Endothelial cell of umbilical vein (primary cell): ENCODE measurements at regions not wholly inside any gene's neighbourhood (a gene's known extent, or its start where the extent isn't known, plus 50 kb on each side); places are given as distances from the start of the nearest gene placed in this dataset.

ENCODE experiments used
- BruUV-seq: library from RNA; stranded (reverse); fragments of 400-500 nt; replicated peaks from 2 replicates; lab custom pipeline; 2021; lab: Mats Ljungman, UMichigan
- CTCF ChIA-PET: fragments of 300-600, 350-600 bp; sonication (Branson Sonifier 250); formaldehyde crosslinking; loops from one replicate; lab custom pipeline; 2021; ENCODE audit warnings: antibody characterized with exemption, inconsistent platforms; lab: Charles Lee
- POLR2A ChIA-PET: fragments of 300-600, 350-600 bp; sonication (Branson Sonifier 250); formaldehyde crosslinking; loops from one replicate; lab custom pipeline; 2021; ENCODE audit warnings: antibody characterized with exemption, inconsistent platforms; lab: Charles Lee
- DNase-seq: peaks from one replicate; pipeline ENCODE4 v3.0.0-alpha.2; 2011; ENCODE audit warnings: low read depth, low spot score
- FAIRE-seq: peaks from 2 replicates; lab custom pipeline; 2011; peaks lifted over from hg19 to GRCh38; lab: Jason Lieb, UNC
- H2AFZ ChIP-seq: 2 replicates; pipeline ENCODE4 v1.6.0; 2012; ENCODE audit warnings: low read depth, low read length, control low read depth, inconsistent platforms
- H3K27ac ChIP-seq: 2 replicates; pipeline ENCODE4 v1.5.1; 2011; ENCODE audit warnings: low read depth, mild to moderate bottlenecking, control low read depth, low read length, moderate library complexity; ENCODE audit not compliant: insufficient read depth
- H3K27me3 ChIP-seq, 2 experiments: 2 replicates each; pipeline versions ENCODE4 v1.6.0 to v1.6.1; 2011; ENCODE audit warnings: low read length in 2 of 2, mixed read lengths in 1 of 2; ENCODE audit not compliant: control insufficient read depth in 2 of 2, insufficient read depth in 2 of 2
- H3K36me3 ChIP-seq, 2 experiments: 2 replicates in 1 of 2; 3 replicates in 1 of 2; pipeline ENCODE4 v1.5.1; 2011; ENCODE audit warnings: low read length in 2 of 2, mild to moderate bottlenecking in 1 of 2, moderate library complexity in 1 of 2; ENCODE audit not compliant: control insufficient read depth in 2 of 2, insufficient read depth in 2 of 2; ENCODE audit errors: extremely low read depth in 1 of 2
- H3K4me1 ChIP-seq: 3 replicates; pipeline ENCODE4 v1.5.1; 2011; ENCODE audit warnings: mild to moderate bottlenecking, low read length; ENCODE audit not compliant: control insufficient read depth, insufficient read depth; ENCODE audit errors: extremely low read depth
- H3K4me2 ChIP-seq: 2 replicates; pipeline ENCODE4 v1.6.1; 2011; ENCODE audit warnings: low read length, control low read depth, mixed read lengths; ENCODE audit not compliant: insufficient read depth
- H3K4me3 ChIP-seq, 3 experiments: fragments of 200-600 bp in 1 of 3; sonication (generic), shearing (Covaris generic) in 1 of 3; replicated peaks in 1 of 3; 2 replicates each; pipeline ENCODE4 v1.5.1; 2011 to 2016; ENCODE audit warnings: control low read depth in 3 of 3, low read length in 3 of 3, mild to moderate bottlenecking in 2 of 3, inconsistent platforms in 1 of 3, low read depth in 1 of 3, moderate library complexity in 1 of 3; ENCODE audit not compliant: insufficient read depth in 1 of 3
- H3K79me2 ChIP-seq: 2 replicates; pipeline ENCODE4 v1.6.0; 2012; ENCODE audit warnings: low read length, inconsistent platforms; ENCODE audit not compliant: control insufficient read depth, insufficient read depth
- H3K9ac ChIP-seq: replicated peaks from 2 replicates; pipeline ENCODE3; 2011; ENCODE audit warnings: low read length, control low read depth; ENCODE audit not compliant: insufficient read depth; ENCODE audit errors: extremely low read depth
- H3K9me1 ChIP-seq: replicated peaks from 3 replicates; pipeline ENCODE4 v1.6.0; 2011; ENCODE audit warnings: mild to moderate bottlenecking, low read length; ENCODE audit not compliant: control insufficient read depth, insufficient read depth; ENCODE audit errors: extremely low read depth
- H3K9me3 ChIP-seq: replicated peaks from 2 replicates; pipeline ENCODE4 v1.5.1; 2012; ENCODE audit warnings: low read length, inconsistent platforms; ENCODE audit not compliant: control insufficient read depth, insufficient read depth
- H4K20me1 ChIP-seq: replicated peaks from 2 replicates; pipeline ENCODE3; 2011; ENCODE audit warnings: mild to moderate bottlenecking, low read length; ENCODE audit not compliant: control insufficient read depth, insufficient read depth; ENCODE audit errors: extremely low read depth
- EZH2 ChIP-seq: IDR thresholded peaks from 2 replicates; pipeline ENCODE4 v1.6.1; 2012; ENCODE audit warnings: borderline replicate concordance, low read depth, mild to moderate bottlenecking, moderate library complexity, low read length, inconsistent platforms; ENCODE audit not compliant: severe bottlenecking
- FOS ChIP-seq: IDR thresholded peaks from 2 replicates; pipeline ENCODE4 v1.6.1; 2011; ENCODE audit warnings: mild to moderate bottlenecking, low read length, moderate library complexity, borderline replicate concordance; ENCODE audit not compliant: insufficient read depth
- GATA2 ChIP-seq: IDR thresholded peaks from 2 replicates; pipeline ENCODE4 v1.7.0; 2011; ENCODE audit warnings: low read depth, mild to moderate bottlenecking, moderate library complexity, mixed read lengths, low read length; ENCODE audit not compliant: insufficient read length, insufficient read depth
- JUN ChIP-seq: IDR thresholded peaks from 2 replicates; pipeline ENCODE4 v1.6.1; 2011; ENCODE audit warnings: borderline replicate concordance, low read depth; ENCODE audit not compliant: insufficient read length, insufficient read depth
- MYC ChIP-seq: IDR thresholded peaks from one replicate; pipeline ENCODE4 v1.6.1; 2011; ENCODE audit warnings: mild to moderate bottlenecking, low read depth, low read length
- POLR2A ChIP-seq: IDR thresholded peaks from 2 replicates; pipeline ENCODE4 v1.6.1; 2012; ENCODE audit warnings: low read depth, mild to moderate bottlenecking, control low read depth, low read length
- POLR2AphosphoS5 ChIP-seq: IDR thresholded peaks from 2 replicates; pipeline ENCODE4 v1.6.1; 2012; ENCODE audit warnings: low read depth, mild to moderate bottlenecking, control low read depth, low read length, moderate library complexity; ENCODE audit not compliant: insufficient read depth
- dilution Hi-C: fragments of 300-500 bp; cut with MboI; formaldehyde crosslinking; loops from one replicate; pipeline ENCODE4 v1.15.0; 2019; ENCODE audit warnings: low sequenced_read_pairs; ENCODE audit not compliant: extremely low pct_ligation_motif_present
- intact Hi-C: fragments of 100-400 bp; cut with micrococcal nuclease; formaldehyde crosslinking; loops from one replicate; pipeline ENCODE4 v1.10.0; 2022
- TF ChIP-seq, protein P1 (sequence below), 2 donors: IDR thresholded peaks; 1 replicate in 1 of 2; 2 replicates in 1 of 2; pipeline ENCODE4 v1.5.1; 2011; ENCODE audit warnings: low read length in 2 of 2, mild to moderate bottlenecking in 2 of 2, moderate library complexity in 2 of 2, control low read depth in 1 of 2, inconsistent platforms in 1 of 2, low read depth in 1 of 2; ENCODE audit not compliant: insufficient read depth in 1 of 2; ENCODE audit errors: extremely low read depth in 1 of 2
- TF ChIP-seq, protein P2 (sequence below): IDR thresholded peaks from 2 replicates; pipeline ENCODE4 v1.6.1; 2011; ENCODE audit not compliant: insufficient read depth, insufficient read length

DNA sequence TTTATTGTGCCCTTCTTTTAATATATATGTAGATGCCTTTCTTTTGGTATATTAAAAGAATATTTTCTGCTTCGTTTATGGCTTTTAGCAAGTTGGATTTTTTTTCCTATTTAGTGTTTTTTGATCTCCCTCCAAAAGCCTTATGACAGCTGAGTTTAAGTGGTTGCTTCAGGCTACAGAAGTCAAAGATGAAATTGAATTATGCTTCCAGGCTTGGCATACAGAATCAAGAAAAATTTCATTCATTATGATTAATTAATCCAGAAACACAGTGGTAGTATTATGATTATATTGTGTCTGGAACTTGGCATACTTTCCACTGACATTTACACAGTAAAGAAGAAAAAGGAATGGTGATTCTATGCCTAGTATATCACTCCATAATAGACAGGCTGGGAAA, 63.8 kb upstream of the SEM1 start:
- no peaks in the 10 kb centered on the region for H3K4me1 ChIP-seq
- CTCF ChIA-PET, result no interaction called here
- POLR2A ChIA-PET, result no interaction called here
- H3K4me3 ChIP-seq, result no peak overlapping the region
- no peak overlapping the region for H3K4me2 ChIP-seq
- peaks cover 0 to 3% of the 10 kb centered on the region in 2 experiments for H3K27me3 ChIP-seq
- H3K9me3 ChIP-seq, result no peaks in the 10 kb centered on the region
- H3K9me1 ChIP-seq, result no peaks in the 10 kb centered on the region
- dilution Hi-C loops, result no loop called here
- H3K36me3 ChIP-seq, result no peaks in the 10 kb centered on the region
- H4K20me1 ChIP-seq, result no peaks in the 10 kb centered on the region
- no peaks in the 10 kb centered on the region for H3K79me2 ChIP-seq
- DNase-seq, result no peak
- H3K27ac ChIP-seq, result no peak overlapping the region
- TF ChIP-seq EZH2 (no peak), GATA2 (no peak), JUN (no peak), FOS (no peak), MYC (no peak), POLR2A (no peak), POLR2AphosphoS5 (no peak)
- TF ChIP-seq, protein P1, sequence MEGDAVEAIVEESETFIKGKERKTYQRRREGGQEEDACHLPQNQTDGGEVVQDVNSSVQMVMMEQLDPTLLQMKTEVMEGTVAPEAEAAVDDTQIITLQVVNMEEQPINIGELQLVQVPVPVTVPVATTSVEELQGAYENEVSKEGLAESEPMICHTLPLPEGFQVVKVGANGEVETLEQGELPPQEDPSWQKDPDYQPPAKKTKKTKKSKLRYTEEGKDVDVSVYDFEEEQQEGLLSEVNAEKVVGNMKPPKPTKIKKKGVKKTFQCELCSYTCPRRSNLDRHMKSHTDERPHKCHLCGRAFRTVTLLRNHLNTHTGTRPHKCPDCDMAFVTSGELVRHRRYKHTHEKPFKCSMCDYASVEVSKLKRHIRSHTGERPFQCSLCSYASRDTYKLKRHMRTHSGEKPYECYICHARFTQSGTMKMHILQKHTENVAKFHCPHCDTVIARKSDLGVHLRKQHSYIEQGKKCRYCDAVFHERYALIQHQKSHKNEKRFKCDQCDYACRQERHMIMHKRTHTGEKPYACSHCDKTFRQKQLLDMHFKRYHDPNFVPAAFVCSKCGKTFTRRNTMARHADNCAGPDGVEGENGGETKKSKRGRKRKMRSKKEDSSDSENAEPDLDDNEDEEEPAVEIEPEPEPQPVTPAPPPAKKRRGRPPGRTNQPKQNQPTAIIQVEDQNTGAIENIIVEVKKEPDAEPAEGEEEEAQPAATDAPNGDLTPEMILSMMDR (IDR thresholded peaks at IDR 0.05; ENCODE audit: extremely low read depth in 1 of 2, insufficient read depth in 1 of 2, low read depth in 1 of 2, low read length in 2 of 2), result no peak
- TF ChIP-seq, protein P2, sequence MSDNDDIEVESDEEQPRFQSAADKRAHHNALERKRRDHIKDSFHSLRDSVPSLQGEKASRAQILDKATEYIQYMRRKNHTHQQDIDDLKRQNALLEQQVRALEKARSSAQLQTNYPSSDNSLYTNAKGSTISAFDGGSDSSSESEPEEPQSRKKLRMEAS, result no peak
- intact Hi-C loops, result loop anchor here (10.0 kb wide), 1 partner anchor 859 kb away; no protein-coding TSS in a partner anchor
- no peak for FAIRE-seq
- BruUV-seq, result no TSS peak
- H3K9ac ChIP-seq, result no peak overlapping the region
- no peak overlapping the region for H2AFZ ChIP-seq
